HG02798 (cell line): ENCODE measurements at regions not wholly inside any gene's neighbourhood (a gene's known extent, or its start where the extent isn't known, plus 50 kb on each side); places are given as distances from the start of the nearest gene placed in this dataset.
"Not testable (repeated sequence)": the region's sequence is repeated elsewhere in the genome, so short reads cannot be mapped to it uniquely, and the experiment has no call there.

Source experiments
- ATAC-seq: cut with Tn5 transposase; IDR thresholded peaks from one replicate; pipeline ENCODE4 v1.9.1; 2021; ENCODE audit warnings: mild to moderate bottlenecking; ENCODE audit not compliant: unreplicated experiment, poor library complexity

DNA sequence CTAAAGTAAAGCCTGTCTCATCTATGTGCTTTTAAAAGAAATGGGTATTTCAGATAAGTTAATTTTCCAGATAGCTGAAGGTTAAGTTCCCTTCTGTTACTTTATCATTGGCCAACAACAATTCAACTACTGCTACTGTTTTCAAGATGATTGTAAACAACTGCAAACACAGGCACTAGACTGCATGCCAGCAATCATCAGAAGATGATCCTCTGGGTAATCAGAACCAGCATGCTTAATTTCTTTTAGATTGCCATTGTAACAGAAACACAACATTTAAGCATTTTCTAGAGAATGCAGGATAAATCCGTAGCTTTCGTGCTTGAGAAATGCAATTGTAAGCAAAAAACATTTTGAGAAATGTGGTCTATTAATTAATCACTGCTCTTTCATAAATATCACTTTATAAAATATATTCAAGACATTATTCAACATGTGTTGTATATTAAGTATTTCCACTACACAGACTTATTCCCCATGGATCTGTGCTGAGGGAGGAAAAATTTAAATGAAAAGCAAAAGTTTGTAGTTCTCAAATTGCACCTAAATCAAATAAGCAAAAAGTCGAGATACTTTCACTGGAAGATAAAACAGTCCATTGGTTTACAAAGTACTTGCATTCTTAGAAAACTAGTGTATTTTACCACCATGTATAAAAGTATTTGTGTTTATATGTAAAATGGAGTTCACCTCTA, 133.7 kb downstream of the ATL2 start:
- no peak for ATAC-seq

DNA sequence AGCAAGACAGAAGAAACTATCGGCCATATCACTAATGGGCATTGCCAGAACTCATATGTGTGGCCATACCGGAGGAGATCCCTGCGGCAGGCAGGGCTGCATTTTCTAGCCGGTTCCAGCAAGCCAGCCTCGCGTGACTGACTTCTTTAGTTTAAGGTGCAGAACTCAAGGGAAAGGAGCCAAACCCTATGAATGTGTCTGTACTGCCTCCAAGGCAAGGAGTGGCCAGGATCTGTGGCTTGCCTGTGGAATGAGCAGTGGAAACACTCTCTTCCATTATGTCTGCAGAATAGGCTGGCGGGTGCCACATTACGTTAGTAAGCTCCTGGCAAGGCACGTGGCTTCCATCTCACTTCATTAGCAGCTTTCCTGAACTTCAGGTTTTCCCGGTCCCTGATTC, 137.6 kb downstream of the ATL2 start:
- ATAC-seq, result no peak

DNA sequence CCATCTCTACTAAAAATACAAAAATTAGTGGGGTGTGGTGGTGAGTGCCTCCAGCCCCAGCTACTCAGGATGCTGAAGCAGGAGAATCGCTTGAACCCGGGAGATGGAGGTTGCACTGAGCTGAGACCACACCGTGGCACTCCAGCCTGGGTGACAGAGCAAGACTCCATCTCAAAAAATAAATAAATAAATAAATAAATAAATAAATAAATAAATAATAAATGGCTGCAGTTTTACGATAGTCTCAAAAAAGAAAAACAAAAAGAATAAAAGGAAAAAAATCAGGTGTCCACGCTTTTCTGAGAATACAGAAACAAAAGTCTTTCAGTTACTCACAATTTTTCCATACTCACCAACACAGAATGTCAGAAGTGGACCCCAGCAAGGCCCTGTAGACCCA, 138.4 kb downstream of the ATL2 start:
- ATAC-seq, result not testable (repeated sequence)

DNA sequence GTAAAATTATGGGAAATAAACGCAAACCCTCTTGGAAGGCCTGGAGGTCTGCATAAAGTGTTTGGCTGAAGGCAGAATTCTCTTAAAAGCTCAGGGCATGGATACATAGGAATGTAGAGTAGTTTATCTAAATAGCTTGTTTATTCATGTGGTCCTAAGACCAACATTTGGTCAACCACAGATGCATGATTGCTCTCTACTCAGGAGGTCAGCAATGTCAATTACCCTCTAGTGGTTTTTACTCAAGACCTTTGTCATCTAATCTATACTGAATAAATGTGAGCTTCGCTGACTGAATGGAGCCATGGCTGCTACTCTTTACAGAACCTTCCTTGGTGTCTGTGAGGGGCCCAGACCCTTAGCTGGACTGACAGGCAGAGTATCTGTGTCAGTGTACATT, 139.8 kb downstream of the ATL2 start:
- ATAC-seq, result no peak

DNA sequence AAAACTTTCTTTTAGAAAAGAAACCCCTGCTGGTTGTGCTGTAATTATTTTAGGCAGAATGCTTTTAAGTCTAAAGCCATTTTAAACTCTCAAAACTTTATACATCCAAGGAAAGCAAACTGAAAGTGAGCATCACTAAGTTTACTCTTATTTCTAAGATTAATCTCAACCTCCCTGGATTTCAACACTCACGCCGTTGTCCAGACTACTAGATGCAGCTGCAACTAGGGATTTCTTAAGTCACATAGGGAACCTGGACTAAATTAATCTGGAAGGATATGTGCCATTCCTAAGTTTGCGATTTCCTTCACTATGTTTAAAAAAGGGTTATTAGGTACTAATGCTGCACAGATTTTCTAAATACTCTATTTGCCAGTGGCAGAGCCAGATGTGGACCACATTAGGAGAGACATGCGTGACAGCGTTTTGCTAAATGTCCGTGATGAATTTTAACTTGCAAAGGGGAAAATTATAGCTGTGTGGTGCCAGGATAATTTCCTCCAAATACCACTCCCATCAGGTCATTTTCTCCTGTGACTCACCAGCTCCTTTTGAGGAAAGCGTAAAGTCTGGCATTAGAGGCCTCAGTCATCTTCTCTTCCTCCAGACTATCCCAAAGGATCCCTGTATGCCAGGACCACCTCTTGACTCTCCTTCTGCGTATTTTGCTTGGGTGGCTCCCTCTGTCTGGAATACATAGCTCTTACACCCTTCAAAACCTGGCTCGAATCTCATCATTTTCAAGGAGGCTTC, 143.7 kb downstream of the ATL2 start:
- no peak for ATAC-seq

DNA sequence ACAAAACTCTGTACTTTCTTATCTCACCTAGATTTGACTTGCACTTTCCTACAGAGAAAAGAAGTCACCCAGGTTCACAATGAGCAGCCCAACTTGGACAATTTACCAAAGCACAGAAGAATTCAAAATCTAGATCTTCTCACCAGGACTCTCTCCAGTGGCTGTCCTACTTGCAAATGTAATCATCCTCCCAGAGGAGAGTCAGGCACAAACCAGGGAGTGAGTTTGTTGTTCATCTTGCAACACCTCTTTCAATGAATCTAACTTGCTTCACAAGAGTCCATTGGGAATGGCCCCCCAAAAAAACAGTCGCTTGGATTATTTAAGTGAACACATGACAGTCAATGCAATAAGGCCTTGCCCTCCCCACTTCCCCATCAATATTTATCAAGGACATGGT, 144.6 kb downstream of the ATL2 start:
- no peak for ATAC-seq

DNA sequence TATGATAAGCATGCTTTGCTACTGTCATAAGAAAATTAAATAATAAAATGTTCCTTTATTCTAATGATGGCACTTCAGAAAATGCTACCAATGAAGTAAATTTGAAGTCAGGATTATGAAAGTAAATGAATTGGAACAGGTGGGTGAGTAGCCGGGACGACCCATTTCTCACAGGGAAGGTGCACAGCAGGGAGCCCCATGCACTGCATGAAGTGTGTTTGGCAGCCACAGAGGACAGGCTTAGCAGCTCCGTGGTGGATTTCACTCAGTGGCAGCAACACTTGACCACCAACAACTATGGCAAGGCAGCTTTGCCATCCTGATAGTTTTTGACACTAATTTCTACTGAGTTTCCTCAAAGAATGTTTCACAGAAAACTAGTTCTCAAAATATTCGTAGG, 146.3 kb downstream of the ATL2 start:
- ATAC-seq, result no peak

DNA sequence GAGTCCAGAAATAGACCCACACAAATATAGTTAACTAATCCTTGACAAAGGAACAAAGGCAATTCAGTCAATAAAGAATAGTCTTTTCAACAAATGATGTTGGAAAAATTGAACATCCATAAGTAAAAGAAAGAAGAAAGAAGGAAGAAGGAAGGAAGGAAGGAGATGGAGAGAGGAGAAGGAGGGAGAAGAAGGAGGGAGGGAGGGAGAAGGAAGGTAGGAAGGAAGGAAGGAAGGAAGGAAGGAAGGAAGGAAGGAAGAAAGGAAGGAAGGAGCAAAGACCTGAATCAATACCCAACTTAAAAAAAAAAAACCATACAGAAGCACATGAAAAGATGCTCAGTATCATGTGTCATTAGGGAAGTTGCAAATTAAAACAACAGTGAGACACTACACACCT, 148.3 kb downstream of the ATL2 start:
- no peak for ATAC-seq

DNA sequence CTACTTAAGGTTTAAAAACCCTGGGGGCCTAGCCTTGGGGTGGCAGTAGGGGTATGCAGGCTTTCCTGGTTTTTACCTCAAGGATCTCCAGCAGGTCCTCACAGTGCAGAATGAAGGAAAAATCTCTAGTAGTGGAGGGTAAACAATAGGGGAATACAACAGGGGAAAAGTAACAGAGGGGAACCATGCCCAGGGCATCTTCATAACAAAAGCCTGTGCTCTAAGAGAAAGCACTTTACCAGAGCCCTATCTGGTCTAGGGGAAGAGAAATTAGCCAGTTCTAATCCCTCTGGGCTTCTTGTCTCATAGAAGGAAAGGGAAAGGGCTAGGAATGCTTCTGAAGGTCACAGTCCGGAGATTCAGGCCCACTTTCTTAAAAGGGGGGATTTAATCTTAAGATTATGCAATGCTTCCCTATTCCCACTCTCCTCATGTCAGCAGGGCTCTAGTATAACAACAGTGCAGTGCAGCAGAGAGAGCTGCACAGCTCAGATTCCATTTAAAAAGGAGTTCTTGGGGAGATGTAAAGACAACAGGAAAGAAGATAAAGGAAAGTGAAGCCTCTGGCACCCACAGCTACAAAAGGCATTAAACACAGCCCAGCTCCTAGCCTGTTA, 149.0 kb upstream of the CYP1B1 start:
- ATAC-seq, result no peak

DNA sequence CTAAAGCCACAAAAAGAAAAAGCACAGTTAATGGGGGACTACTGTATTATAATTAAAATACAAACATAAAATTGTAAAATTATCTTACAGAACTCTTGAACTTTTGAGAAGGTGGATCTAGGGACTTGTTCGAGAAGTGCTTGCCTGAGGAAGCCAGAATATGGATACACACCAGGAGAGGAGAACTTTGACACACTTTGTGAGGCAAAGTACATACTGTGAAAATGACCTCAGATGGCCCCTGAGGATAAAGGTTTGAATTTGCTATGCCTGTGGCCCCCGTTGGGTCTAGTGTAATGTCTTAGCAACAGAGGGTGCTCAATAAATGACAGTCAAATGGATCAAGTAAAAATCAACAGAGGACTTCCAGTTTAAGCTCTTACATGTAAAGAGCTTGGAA, 148.2 kb upstream of the CYP1B1 start:
- no peak for ATAC-seq

DNA sequence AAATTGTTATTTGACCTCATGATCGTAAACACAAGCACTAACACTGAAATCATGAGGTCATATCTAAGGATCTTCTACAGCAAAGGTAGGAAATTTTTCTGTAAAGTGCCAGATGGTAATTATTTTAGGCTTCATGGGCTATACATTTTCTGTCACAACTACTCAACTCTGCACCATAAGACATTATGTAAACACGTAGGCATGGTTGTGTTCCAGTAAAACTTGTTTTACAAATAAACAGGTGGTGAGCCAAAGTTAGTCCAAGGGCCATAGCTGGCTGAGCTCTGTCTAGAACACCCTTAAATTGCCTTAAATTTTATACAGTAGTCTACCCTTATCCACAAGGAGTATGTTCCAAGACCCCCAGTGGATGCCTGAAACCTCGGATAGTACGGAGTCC, 147.3 kb upstream of the CYP1B1 start:
- no peak for ATAC-seq

DNA sequence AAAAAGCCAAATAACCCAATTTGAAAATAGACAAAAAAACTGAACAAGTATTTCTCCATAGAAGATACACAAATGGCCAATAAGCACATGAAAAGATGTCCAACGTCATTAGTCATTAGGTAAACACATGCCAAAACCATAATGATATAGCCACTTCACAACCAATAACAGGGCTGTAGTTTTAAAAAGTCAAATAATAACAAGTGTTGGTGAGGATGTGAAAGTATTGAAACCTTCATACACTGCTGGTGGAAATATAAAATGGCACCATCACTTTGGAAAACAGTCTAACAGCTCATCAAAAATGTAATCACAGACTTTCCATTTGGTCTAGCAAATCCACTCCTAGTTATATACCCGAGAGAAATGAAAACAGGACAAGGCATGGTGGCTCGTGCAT, 144.2 kb upstream of the CYP1B1 start:
- ATAC-seq, result no peak

DNA sequence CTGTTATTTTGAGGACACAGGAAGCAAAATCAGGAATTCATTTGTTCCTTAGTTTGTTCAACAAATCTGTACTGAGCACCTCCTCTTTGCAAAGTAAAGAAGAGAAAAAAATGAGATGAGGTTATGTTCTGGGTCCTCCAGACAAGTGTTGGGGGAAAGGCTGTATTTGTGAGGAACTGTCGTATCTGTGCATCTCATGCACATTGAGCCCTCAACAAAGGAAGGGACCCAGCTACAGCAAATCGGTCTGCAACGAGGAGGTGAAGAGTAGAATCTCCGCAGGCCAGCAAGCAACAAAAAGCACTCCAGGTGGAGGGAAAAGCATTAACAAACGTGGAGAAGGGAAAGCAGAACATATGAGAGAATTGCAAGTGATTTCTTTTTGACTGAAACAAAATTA, 143.0 kb upstream of the CYP1B1 start:
- no peak for ATAC-seq

DNA sequence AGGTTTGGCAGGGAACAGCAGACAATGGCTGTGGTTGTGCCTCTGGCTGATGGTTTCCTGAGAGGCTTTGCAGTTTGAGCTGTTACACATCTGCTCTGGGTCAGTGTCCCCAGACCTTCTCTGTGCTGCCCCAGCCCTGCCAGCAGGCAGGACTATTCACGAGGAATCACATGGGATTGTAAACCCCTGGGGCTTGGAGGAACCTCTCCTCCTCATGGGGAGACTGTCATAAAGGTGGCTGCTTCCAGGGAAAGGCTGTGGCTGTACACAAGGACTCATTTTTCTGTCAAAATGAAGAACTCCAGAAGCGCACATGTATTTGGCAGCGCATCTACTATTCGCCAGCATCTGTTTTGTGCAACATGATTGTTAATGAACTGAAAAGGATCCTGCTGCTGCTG, 142.6 kb upstream of the CYP1B1 start:
- ATAC-seq, result no peak

DNA sequence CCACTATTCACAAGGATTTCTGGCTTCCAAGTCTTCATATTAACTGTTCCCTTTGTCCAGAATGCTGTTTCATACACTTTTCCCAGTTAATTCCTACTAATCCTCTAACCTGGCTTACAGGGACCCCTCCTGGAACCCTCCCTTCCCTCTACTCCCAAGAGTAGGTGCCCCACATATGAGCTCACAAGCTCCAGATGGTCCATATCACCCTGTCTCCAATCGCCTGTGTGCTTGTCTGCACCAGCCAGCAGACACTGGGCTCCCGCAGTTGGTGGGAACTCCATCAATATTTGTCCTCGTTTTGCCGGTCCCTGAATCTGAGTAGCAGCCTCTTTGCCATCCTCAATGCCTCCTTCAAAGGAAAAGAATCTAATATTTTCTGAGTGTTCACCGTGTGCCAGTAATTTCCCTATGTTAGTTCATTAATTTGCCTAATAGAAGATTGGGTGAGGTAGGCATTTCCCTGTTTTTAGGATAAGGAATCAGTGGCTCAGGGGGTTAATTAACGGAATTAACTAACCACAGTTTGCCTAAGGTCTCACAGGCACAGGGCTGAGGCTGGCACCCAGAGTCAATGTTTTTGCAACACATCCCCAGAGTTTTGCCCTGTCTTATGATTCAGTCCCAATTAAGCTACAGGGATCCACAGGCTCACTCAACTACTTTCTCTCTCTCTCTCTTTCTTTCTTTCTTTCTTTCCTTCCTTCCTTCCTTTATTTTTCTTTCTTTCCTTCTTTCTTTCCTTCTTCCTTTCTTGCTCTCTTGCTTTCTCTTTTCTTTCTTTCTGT, 141.6 kb upstream of the CYP1B1 start:
- no peak for ATAC-seq

DNA sequence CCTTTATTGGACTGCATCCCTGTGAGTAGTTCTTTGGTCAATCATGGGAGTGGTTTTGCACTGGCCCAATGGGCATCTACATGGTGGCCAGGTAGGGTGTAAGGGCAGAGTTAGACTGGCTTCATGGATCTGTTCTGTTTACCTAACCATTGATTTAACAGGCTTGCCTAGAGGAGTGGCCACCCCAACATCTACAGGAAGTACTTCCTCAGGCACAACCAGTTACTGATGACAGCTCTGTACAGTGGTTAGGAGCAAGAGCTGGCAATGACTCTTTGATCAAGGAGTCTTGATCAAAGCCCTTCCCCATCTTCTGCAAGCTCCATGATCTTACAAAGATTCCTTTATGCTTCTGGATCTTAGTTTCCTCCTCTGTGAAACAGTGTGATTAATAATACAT, 140.9 kb upstream of the CYP1B1 start:
- no peak for ATAC-seq

DNA sequence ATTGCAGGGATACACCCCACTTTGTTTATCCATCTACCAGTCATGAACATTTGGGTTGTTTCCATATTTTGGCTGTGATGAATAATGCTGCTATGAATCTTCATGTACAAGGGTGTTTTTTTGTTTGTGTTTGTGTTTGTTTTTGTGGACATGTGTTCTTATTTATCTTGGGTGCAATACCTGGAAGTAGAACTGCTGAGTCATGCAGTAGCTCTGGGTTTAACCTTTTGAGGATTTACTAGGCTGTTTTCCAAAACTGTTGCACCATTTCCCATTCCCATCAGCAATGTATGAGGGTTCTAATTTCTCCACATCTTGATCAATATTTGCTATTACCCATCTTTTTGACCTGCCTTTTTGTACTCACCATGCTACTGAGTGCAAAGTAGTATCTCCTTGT, 140.0 kb upstream of the CYP1B1 start:
- ATAC-seq, result no peak

DNA sequence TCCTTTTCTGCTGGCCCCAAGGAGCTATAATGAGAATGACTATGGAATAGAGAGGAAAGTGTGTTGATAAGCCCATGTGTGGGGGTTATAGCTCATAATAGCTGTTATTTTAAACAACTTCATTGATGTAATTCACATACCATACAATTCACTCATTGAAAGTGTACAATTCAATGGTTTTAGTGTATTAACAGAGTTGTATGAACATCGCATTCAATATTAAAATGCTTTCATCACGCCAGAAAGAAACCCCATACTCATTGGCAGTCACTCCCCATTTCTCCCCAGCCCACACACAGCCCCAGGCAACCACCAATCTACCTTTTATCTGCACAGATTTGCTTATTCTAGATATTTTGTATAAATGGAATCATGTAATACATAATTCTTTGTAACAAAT, 139.6 kb upstream of the CYP1B1 start:
- no peak for ATAC-seq

DNA sequence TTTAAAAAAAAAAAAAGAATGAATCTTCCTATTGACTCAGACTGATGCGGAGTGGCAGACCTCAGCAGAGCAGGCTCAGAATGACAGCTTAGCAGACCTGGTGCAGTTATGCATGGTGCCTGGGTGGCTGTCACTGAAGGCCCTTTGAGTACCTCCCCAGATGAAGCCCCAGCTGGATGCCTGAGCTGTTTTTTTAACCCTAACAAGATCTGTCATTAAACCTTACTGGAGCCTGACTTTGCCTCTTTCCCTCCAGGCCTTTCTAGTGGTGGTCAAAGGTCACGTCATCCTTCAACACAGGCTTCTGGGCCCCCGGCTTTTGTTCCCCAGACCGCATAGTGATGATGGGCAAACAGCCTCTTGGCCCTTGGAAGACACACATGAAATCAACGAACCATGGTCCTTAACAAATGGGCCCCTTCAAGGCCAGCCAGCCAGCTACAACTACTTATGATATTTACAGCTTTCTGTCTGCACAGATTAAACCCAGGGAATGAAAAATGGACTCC, 138.3 kb upstream of the CYP1B1 start:
- no peak for ATAC-seq

DNA sequence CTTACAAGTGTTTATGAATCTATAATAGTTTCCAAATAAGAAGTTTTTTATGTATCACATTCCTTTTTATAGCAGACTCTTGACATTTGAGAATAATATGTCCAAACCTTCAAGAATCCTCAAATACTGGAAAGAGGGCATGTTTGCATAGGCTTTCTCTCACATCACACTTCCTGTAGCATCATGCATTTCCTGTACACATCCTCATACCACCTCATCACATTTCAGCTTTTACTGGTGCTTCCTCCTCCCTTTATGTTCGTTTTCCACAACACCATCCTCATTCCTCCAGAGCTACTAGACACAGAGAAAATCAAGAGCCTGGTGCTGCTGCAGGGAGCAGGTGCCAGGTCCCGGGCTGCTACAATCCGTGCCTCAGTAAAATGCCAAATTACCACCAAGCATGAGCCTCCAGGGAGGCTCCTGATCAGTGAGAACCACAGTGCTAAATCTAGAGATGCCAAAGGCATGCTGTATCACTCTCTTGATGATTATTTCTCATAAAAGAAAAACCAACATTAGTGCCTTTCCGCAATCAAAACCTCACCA, 137.7 kb upstream of the CYP1B1 start:
- ATAC-seq, result no peak
